Ascending aorta (tissue), 2 donors: ENCODE measurements at regions not wholly inside any gene's neighbourhood (a gene's known extent, or its start where the extent isn't known, plus 50 kb on each side); places are given as distances from the start of the nearest gene placed in this dataset.

ENCODE experiments used
- DNase-seq, 2 donors: peaks; one replicate each; pipeline ENCODE4 v3.0.0-alpha.2; 2019; ENCODE audit warnings: low spot score in 2 of 2
- H3K27ac ChIP-seq, 2 donors: fragments of 200-600 bp; sonication (generic); one replicate each; pipeline ENCODE4 v1.5.1; 2016 to 2017; ENCODE audit warnings: mild to moderate bottlenecking in 1 of 2
- H3K27me3 ChIP-seq: fragments of 200-600 bp; sonication (generic); one replicate; pipeline ENCODE4 v1.5.1; 2017
- H3K36me3 ChIP-seq, 2 donors: fragments of 200-600 bp; sonication (generic); one replicate each; pipeline ENCODE4 v1.5.1; 2016
- H3K4me1 ChIP-seq, 2 donors: fragments of 200-600 bp; sonication (generic); one replicate each; pipeline ENCODE4 v1.5.1; 2016 to 2017; ENCODE audit warnings: mild to moderate bottlenecking in 1 of 2
- H3K4me3 ChIP-seq, 2 donors: fragments of 200-600 bp; sonication (generic); one replicate each; pipeline ENCODE4 v1.5.1; 2016 to 2017; ENCODE audit warnings: mild to moderate bottlenecking in 1 of 2
- H3K9me3 ChIP-seq, 2 donors: fragments of 200-600 bp; sonication (generic); one replicate each; pipeline ENCODE4 v1.5.1; 2016
- CTCF ChIP-seq, 3 experiments: fragments of 200-600 bp in 2 of 3; fragments of 450-650 bp in 1 of 3; sonication (generic) in 2 of 3; IDR thresholded peaks; one replicate each; pipeline ENCODE4 v1.5.1; 2016 to 2019; ENCODE audit warnings: antibody characterized with exemption in 3 of 3, mild to moderate bottlenecking in 1 of 3, moderate library complexity in 1 of 3
- intact Hi-C: fragments of 100-400 bp; cut with DNase I; formaldehyde crosslinking; loops from one replicate; pipeline ENCODE4 v1.15.1; 2023

- Histone ChIP-seq H3K27me3 (no peaks in the 10 kb centered on the region), H3K27ac (no peak overlapping the region), H3K4me1 (no peaks in the 10 kb centered on the region), H3K36me3 (no peaks in the 10 kb centered on the region), H3K4me3 (no peak overlapping the region), H3K9me3 (no peaks in the 10 kb centered on the region)
- no peak for DNase-seq
- intact Hi-C loops: no loop called here
- TF ChIP-seq CTCF (IDR thresholded peaks at IDR 0.05): no peak
Measured at GRCh38 chr5:28329176-28329575, 1290.8 kb upstream of the CDH9 start.

GRCh38 chr5:28328681-28329080, 1290.3 kb upstream of the CDH9 start:
- Histone ChIP-seq H3K27ac (no peak overlapping the region), H3K4me1 (no peaks in the 10 kb centered on the region), H3K27me3 (no peaks in the 10 kb centered on the region), H3K36me3 (no peaks in the 10 kb centered on the region), H3K4me3 (no peak overlapping the region), H3K9me3 (no peaks in the 10 kb centered on the region)
- intact Hi-C loops: no loop called here
- DNase-seq: no peak
- TF ChIP-seq CTCF (IDR thresholded peaks at IDR 0.05): no peak

- H3K27ac ChIP-seq: no peak overlapping the region
- intact Hi-C loops: no loop called here
- no peak for TF ChIP-seq CTCF (IDR thresholded peaks at IDR 0.05)
- no peaks in the 10 kb centered on the region for H3K36me3 ChIP-seq
- H3K27me3 ChIP-seq: no peaks in the 10 kb centered on the region
- H3K4me3 ChIP-seq: no peak overlapping the region
- H3K9me3 ChIP-seq: no peaks in the 10 kb centered on the region
- DNase-seq: no peak
- H3K4me1 ChIP-seq: no peaks in the 10 kb centered on the region
Measured at GRCh38 chr5:28324174-28324573, 1285.8 kb upstream of the CDH9 start.

- no peaks in the 10 kb centered on the region for H3K27me3 ChIP-seq
- intact Hi-C loops: no loop called here
- H3K27ac ChIP-seq: no peak overlapping the region
- H3K4me3 ChIP-seq: no peak overlapping the region
- no peaks in the 10 kb centered on the region for H3K36me3 ChIP-seq
- TF ChIP-seq CTCF (IDR thresholded peaks at IDR 0.05): no peak
- no peak for DNase-seq
- no peaks in the 10 kb centered on the region for H3K9me3 ChIP-seq
- H3K4me1 ChIP-seq: no peaks in the 10 kb centered on the region
Measured at GRCh38 chr5:28313953-28314352, 1275.6 kb upstream of the CDH9 start.

- DNase-seq: no peak
- intact Hi-C loops: no loop called here
- H3K4me3 ChIP-seq: no peak overlapping the region
- no peaks in the 10 kb centered on the region for H3K9me3 ChIP-seq
- TF ChIP-seq CTCF (IDR thresholded peaks at IDR 0.05): no peak
- no peaks in the 10 kb centered on the region for H3K4me1 ChIP-seq
- no peaks in the 10 kb centered on the region for H3K27me3 ChIP-seq
- H3K27ac ChIP-seq: no peak overlapping the region
- no peaks in the 10 kb centered on the region for H3K36me3 ChIP-seq
Measured at GRCh38 chr5:28313321-28313951, 1275.0 kb upstream of the CDH9 start.

GRCh38 chr5:28310696-28311095, 1272.3 kb upstream of the CDH9 start:
- no peak for TF ChIP-seq CTCF (IDR thresholded peaks at IDR 0.05)
- H3K36me3 ChIP-seq: no peaks in the 10 kb centered on the region
- H3K4me3 ChIP-seq: no peak overlapping the region
- H3K27me3 ChIP-seq: no peaks in the 10 kb centered on the region
- no peak for DNase-seq
- H3K27ac ChIP-seq: no peak overlapping the region
- H3K4me1 ChIP-seq: no peaks in the 10 kb centered on the region
- intact Hi-C loops: no loop called here
- H3K9me3 ChIP-seq: no peaks in the 10 kb centered on the region
